Smooth muscle cell (in vitro differentiated cells): ENCODE measurements at regions not wholly inside any gene's neighbourhood (a gene's known extent, or its start where the extent isn't known, plus 50 kb on each side); places are given as distances from the start of the nearest gene placed in this dataset.
A peak's percentile ranks its signal among the peaks of the same experiment; 100 is the strongest.

Experiments used
- DNase-seq: peaks from one replicate; lab custom pipeline; 2025; ENCODE audit not compliant: unreplicated experiment; lab: John Stamatoyannopoulos, UW
- H2AFZ ChIP-seq: fragments of 200-600 bp; sonication (generic); 2 replicates; pipeline ENCODE4 v1.6.0; 2016; ENCODE audit warnings: antibody characterized with exemption, low read depth, mild to moderate bottlenecking
- H3F3A ChIP-seq: fragments of 200-600 bp; sonication (generic); 2 replicates; pipeline ENCODE4 v1.6.0; 2017; ENCODE audit warnings: antibody characterized with exemption, low read depth
- H3K27ac ChIP-seq: fragments of 200-600 bp; sonication (generic); 2 replicates; pipeline ENCODE4 v1.5.1; 2016; ENCODE audit warnings: low read depth, mild to moderate bottlenecking
- H3K27me3 ChIP-seq: fragments of 200-600 bp; sonication (generic); 2 replicates; pipeline ENCODE4 v1.6.1; 2016; ENCODE audit warnings: low read depth, mild to moderate bottlenecking
- H3K36me3 ChIP-seq: fragments of 200-600 bp; sonication (generic); 2 replicates; pipeline ENCODE4 v1.5.1; 2016; ENCODE audit warnings: low read depth
- H3K4me1 ChIP-seq: fragments of 200-600 bp; sonication (generic); 2 replicates; pipeline ENCODE4 v1.5.1; 2016; ENCODE audit warnings: low read depth
- H3K4me2 ChIP-seq: fragments of 200-600 bp; sonication (generic); 2 replicates; pipeline ENCODE4 v1.6.0; 2016; ENCODE audit warnings: mild to moderate bottlenecking
- H3K4me3 ChIP-seq: fragments of 200-600 bp; sonication (generic); 2 replicates; pipeline ENCODE4 v1.5.1; 2016; ENCODE audit warnings: mild to moderate bottlenecking
- H3K79me2 ChIP-seq: fragments of 200-600 bp; sonication (generic); 2 replicates; pipeline ENCODE4 v1.6.0; 2016; ENCODE audit warnings: low read depth, mild to moderate bottlenecking
- H3K9ac ChIP-seq: fragments of 200-600 bp; sonication (generic); 2 replicates; pipeline ENCODE4 v1.6.0; 2016; ENCODE audit warnings: low read depth
- H3K9me3 ChIP-seq: fragments of 200-600 bp; sonication (generic); replicated peaks from 2 replicates; pipeline ENCODE4 v1.5.1; 2016; ENCODE audit warnings: low read depth
- H4K20me1 ChIP-seq: fragments of 200-600 bp; sonication (generic); 2 replicates; pipeline ENCODE4 v1.6.0; 2016; ENCODE audit warnings: low read depth
- WGBS: methylation state at CpG from one replicate; pipeline ENCODE4 v1.1.7; 2016; ENCODE audit warnings: low lambda C conversion rate; 5-methylcytosine and 5-hydroxymethylcytosine counted together
- TF ChIP-seq, protein P1 (sequence below): fragments of 200-600 bp; sonication (generic); IDR thresholded peaks from 2 replicates; pipeline ENCODE4 v1.5.1; 2017; ENCODE audit warnings: borderline replicate concordance, mild to moderate bottlenecking, antibody characterized with exemption; ENCODE audit not compliant: insufficient read depth, poor library complexity, severe bottlenecking

DNA sequence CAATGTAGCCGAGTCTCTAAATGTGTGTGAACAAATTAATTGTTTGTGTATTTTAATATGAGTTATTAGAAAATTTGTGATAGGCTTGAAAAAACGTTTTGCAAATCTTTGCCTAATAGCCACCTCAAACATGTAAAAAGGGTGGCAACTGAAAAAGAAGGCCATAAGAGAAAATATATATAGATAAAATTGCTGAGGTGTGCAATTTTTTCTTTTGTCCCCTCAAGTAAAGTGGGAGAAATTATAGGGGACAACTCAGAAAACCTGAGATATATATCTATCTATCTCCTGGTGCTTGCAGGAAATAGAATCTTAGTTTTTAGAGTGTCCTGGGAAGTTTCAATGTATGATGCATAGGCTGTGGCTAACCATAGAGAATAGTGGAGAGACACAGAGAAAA lies 201.4 kb upstream of the LRP1B start:
- TF ChIP-seq, protein P1, sequence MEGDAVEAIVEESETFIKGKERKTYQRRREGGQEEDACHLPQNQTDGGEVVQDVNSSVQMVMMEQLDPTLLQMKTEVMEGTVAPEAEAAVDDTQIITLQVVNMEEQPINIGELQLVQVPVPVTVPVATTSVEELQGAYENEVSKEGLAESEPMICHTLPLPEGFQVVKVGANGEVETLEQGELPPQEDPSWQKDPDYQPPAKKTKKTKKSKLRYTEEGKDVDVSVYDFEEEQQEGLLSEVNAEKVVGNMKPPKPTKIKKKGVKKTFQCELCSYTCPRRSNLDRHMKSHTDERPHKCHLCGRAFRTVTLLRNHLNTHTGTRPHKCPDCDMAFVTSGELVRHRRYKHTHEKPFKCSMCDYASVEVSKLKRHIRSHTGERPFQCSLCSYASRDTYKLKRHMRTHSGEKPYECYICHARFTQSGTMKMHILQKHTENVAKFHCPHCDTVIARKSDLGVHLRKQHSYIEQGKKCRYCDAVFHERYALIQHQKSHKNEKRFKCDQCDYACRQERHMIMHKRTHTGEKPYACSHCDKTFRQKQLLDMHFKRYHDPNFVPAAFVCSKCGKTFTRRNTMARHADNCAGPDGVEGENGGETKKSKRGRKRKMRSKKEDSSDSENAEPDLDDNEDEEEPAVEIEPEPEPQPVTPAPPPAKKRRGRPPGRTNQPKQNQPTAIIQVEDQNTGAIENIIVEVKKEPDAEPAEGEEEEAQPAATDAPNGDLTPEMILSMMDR = no peak
- no peak for DNase-seq

DNA sequence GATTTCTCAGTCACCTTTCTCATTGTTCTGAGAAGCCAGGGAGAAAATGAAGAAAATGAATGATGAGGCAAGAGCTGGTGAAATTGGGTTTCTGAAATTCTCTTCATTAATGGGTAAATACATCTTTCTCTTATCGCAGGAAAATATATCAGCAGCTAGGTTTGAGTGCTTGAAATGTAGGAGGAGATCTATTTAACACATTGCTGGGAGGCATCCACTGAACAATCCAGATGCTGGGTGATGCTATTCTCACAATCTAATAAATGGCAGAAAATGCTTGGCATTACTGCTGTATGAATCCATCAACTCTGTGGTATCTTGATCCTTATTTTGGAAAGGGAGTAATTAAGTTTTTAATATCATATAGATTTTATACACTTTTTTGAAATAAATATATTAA lies 199.6 kb upstream of the LRP1B start:
- TF ChIP-seq, protein P1 = no peak
- no peaks in the 10 kb centered on the region for H3K36me3 ChIP-seq
- 96% methylated on average over 1 of the region's 1 CpG for WGBS
- no peak overlapping the region for H3K27ac ChIP-seq
- H3K9ac ChIP-seq = no peak overlapping the region
- no peaks in the 10 kb centered on the region for H3K79me2 ChIP-seq
- H3F3A ChIP-seq = no peaks in the 10 kb centered on the region
- no peak overlapping the region for H2AFZ ChIP-seq
- H3K9me3 ChIP-seq = no peaks in the 10 kb centered on the region
- DNase-seq = no peak
- H4K20me1 ChIP-seq = no peaks in the 10 kb centered on the region
- no peaks in the 10 kb centered on the region for H3K4me1 ChIP-seq
- H3K4me2 ChIP-seq = no peak overlapping the region
- no peaks in the 10 kb centered on the region for H3K27me3 ChIP-seq
- no peak overlapping the region for H3K4me3 ChIP-seq

More for the DNA sequence above, 201.4 kb upstream of the LRP1B start:
- Histone ChIP-seq H3K9ac (no peak overlapping the region), H2AFZ (peak overlapping the region; percentile 49), H3K9me3 (no peaks in the 10 kb centered on the region), H3K27me3 (no peaks in the 10 kb centered on the region), H3K27ac (no peak overlapping the region), H3K79me2 (no peaks in the 10 kb centered on the region), H3K4me2 (no peak overlapping the region), H3K4me1 (no peaks in the 10 kb centered on the region), H3K4me3 (no peak overlapping the region), H3F3A (no peaks in the 10 kb centered on the region), H4K20me1 (no peaks in the 10 kb centered on the region), H3K36me3 (no peaks in the 10 kb centered on the region)
- WGBS = 81% methylated on average over 2 of the region's 2 CpGs

DNA sequence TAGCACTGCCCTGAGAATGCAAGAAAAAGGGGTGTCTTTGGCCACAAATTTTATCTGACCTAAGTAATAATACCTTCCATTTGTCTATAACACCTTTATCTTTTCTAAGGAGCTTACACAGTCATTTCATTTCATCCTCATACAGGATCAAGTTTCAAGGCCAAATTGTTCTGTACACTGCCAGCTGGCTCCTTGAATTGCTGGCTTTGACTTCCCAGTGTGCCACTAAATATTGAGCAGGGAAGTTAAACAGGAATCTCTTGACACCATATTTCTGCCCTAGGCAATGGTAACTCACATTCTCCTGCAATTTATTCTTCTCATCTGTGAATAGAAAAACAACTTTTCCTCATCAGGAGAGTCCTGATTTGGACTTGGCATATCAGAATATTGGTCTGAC lies 195.1 kb upstream of the LRP1B start:
- no peaks in the 10 kb centered on the region for H3K79me2 ChIP-seq
- no peaks in the 10 kb centered on the region for H3K4me1 ChIP-seq
- H4K20me1 ChIP-seq = no peaks in the 10 kb centered on the region
- H3K27me3 ChIP-seq = no peaks in the 10 kb centered on the region
- TF ChIP-seq, protein P1 = no peak
- H3K36me3 ChIP-seq = no peaks in the 10 kb centered on the region
- H3K27ac ChIP-seq = no peak overlapping the region
- H3K9me3 ChIP-seq = no peaks in the 10 kb centered on the region
- no peak overlapping the region for H2AFZ ChIP-seq
- H3K4me2 ChIP-seq = no peak overlapping the region
- DNase-seq = no peak
- H3K4me3 ChIP-seq = no peak overlapping the region
- no peaks in the 10 kb centered on the region for H3F3A ChIP-seq
- H3K9ac ChIP-seq = no peak overlapping the region

DNA sequence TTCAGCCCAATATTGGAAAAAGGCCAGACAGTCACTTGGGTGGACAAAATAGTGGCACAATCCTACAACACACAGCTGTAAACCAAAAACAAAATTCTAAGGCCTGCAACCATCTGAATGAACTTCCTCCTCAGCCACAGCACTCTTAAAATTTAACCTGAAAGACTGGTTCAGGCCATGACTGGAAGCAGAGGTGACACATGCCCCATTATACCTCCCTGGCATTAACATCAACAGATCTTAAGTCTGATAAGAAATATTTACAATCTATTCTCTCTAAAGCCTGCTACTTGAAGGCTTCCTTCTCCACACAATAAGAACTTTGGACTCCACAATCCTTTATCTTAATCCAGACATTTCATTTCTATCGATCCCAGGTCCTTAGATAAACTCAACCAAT lies 192.4 kb upstream of the LRP1B start:
- Histone ChIP-seq H3K36me3 (no peaks in the 10 kb centered on the region), H3K9ac (no peak overlapping the region), H3K27ac (no peak overlapping the region), H3K79me2 (no peaks in the 10 kb centered on the region), H3K4me3 (no peak overlapping the region), H4K20me1 (no peaks in the 10 kb centered on the region), H3K9me3 (no peaks in the 10 kb centered on the region), H3K4me2 (no peak overlapping the region), H3K27me3 (no peaks in the 10 kb centered on the region), H3K4me1 (no peaks in the 10 kb centered on the region), H2AFZ (no peak overlapping the region), H3F3A (no peaks in the 10 kb centered on the region)
- 84% methylated on average over 1 of the region's 1 CpG for WGBS
- no peak for DNase-seq
- TF ChIP-seq, protein P1 = no peak
